AG20443 (cell line): ENCODE measurements at regions not wholly inside any gene's neighbourhood (a gene's known extent, or its start where the extent isn't known, plus 50 kb on each side); places are given as distances from the start of the nearest gene placed in this dataset.

ENCODE experiments used
- DNase-seq: peaks from one replicate; pipeline ENCODE4 v3.0.0; 2012; ENCODE audit warnings: low spot score, mixed read lengths

DNA sequence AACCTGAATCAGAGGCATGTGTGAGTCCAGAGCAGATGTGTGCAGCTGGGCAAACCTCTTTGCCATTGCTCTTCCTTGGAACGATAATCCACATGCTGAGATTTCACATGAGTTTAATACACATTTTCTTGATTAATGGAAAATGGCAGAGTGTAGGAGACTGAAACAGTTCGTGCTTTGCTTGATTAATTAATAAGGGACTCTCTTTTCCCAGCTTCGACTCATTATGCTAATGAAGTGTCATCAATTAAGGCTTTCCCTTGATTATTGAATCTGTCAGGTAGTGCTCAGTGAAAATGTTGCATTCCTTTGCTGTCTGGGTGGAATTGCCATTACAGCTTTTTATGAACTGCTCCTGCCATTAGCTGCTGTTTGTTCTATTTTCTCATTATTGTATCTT lies 487.7 kb upstream of the NOVA1 start:
- DNase-seq, result no peak

- no peak for DNase-seq
These were observed 492.9 kb upstream of the NOVA1 start for GRCh38 chr14:27090716-27091115.

GRCh38 chr14:27091973-27092372 lies 494.1 kb upstream of the NOVA1 start:
- DNase-seq, result no peak

- no peak for DNase-seq
These were observed 498.3 kb upstream of the NOVA1 start for GRCh38 chr14:27096091-27096490.

GRCh38 chr14:27098451-27098850 lies 500.6 kb upstream of the NOVA1 start:
- no peak for DNase-seq

DNA sequence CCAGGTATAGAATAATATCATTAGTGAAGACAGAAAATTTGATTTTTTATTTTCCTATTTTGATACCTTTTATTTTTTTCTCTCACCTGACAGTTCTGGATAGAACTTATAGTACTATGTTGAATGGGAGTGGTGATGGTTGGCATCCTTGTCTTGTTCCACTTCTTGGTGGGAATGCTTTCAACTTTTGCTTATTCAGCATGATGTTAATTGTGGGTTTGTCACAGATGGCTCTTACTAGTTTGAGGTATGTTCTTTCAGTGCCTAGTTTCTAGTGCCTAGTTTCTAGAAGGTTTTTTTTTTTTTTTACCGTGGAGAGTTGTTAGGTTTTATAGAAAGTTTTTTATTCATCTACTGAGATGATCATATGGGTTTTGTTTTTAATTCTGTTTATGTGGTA lies 516.3 kb upstream of the NOVA1 start:
- no peak for DNase-seq

GRCh38 chr14:27123162-27123561 lies 525.3 kb upstream of the NOVA1 start:
- DNase-seq, result no peak

DNA sequence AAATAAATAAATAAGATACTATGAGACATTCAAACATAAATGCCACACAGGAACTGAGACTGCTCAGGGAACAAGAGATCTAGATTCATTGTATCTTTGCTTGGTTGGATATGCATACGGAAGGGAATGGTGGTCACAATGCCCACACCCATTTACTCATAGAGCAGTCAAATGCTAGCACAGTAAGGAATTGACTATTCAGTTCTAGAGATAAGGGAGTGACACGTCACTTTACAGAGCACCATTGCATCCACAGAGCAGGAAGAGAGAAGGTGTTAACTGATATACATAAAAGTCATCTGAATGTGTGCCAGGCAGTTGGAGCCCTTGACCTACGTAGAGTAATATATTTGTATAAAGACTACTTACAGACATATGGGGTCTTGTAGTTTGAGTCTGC lies 530.0 kb upstream of the NOVA1 start:
- DNase-seq, result no peak

DNA sequence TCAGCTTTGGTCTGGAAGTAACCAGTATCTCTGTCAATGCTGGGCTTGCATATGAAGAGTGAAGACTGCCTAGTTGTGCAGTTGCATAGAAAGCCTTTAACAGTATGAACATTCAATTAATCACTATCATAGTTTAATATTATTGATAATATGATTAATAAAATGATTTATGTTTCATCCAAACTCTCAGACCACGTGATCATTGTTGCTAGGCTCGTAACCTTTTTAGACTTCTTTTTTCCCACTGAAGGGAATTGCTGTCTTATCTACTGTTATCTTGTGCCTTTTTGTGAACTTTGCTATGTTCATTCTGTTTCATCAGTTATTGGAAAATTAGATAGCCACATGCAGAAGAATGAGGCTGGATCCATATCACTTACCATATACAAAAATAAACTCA lies 536.4 kb upstream of the NOVA1 start:
- DNase-seq, result no peak

DNA sequence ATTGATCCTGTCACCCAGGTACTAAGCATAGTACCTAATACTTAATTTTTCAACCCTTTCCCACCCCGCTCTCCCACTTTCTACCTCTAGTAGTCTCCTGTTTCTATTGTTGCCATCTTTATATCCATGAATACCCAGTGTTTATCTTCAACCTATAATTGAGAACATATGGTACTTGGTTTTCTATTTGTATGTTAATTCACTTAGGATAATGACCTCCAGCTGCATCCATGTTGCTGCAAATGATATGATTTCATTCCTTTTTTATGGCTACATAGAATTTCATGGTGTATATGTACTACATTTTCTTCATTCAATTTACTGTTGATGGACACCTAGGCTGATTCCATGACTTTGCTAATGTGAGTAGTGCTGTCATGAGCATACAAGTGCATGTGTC lies 547.3 kb upstream of the NOVA1 start:
- no peak for DNase-seq

DNA sequence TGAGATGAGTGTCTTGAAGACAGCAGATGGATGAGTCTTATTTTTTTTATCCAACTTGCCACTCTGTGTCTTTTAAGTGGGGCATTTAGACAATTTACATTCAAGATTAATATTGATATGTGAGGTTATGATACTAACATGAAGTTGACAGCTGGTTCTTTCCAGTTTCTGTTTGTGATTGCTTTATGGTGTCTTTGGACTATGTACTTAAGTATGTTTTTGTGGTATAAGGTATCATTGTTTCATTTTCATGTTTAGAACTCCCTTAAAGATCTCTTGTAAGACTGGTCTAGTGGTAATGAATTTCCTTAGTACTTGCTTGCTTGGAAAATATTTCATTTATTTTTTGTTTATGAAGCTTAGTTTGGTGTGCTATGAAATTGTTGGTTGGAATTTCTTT lies 550.3 kb upstream of the NOVA1 start:
- no peak for DNase-seq

- no peak for DNase-seq
These were observed 566.3 kb upstream of the NOVA1 start for GRCh38 chr14:27164139-27164538.

GRCh38 chr14:27175489-27175888 lies 577.7 kb upstream of the NOVA1 start:
- no peak for DNase-seq

DNA sequence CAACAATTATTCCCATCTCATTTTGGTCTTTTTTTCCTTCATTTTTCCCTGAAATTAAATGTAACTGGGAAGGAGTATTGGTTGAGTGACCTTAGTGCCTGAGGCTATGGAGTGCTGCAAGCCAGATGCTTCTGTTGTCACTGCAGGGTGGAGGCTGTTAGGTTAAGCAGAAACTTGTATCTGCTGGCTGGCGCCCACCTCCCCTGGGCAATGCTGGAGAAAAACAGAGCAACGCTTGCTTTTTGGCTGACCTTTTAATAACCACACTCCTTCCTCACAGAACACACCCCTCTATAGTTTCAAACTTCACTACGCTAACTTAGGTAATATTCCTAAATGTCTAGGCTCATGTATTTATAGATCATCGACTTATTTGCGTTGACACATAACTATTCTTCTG lies 583.5 kb upstream of the NOVA1 start:
- DNase-seq, result no peak

- no peak for DNase-seq
These were observed 586.6 kb upstream of the NOVA1 start for GRCh38 chr14:27184427-27184826.

GRCh38 chr14:27186048-27186447 lies 588.2 kb upstream of the NOVA1 start:
- no peak for DNase-seq

GRCh38 chr14:27187136-27187535 lies 589.3 kb upstream of the NOVA1 start:
- no peak for DNase-seq

DNA sequence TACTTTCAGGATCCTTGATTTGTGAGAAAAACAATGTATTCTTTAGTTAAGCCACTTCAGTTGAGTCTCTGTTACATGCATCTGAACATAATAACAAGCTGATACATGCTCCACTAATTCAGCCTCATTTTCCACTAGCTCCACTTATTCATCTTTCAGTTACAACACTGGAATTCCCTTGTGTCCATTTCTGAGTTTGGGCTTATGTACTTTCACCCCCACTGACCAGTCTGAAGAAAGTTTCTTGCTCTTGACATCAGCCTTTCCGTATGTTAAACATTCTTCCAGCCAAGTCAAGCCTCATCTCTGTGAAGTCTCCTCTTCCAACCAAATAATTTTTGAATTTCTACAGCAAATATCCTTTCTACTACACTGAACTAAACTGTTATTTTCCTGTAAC lies 592.5 kb upstream of the NOVA1 start:
- no peak for DNase-seq

DNA sequence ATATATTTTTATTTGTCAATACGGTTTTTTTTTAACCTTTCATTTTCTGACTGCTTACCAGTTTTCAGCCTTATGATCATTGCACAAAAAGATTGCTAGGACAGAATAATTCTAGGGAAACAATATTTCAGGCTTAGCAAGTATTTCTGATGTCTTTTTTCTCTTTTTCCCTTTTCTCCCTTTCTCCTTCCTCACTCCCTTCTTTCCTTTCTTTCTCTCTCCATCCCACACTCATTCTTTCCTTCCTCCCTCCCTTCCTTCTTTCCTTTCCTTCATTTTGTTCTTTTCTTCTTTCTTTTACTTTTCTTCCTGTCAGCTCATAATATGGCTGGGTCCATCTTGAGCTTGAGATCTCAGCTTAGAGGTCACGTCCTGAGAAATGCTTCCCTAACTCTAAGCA lies 601.4 kb upstream of the NOVA1 start:
- DNase-seq, result no peak

DNA sequence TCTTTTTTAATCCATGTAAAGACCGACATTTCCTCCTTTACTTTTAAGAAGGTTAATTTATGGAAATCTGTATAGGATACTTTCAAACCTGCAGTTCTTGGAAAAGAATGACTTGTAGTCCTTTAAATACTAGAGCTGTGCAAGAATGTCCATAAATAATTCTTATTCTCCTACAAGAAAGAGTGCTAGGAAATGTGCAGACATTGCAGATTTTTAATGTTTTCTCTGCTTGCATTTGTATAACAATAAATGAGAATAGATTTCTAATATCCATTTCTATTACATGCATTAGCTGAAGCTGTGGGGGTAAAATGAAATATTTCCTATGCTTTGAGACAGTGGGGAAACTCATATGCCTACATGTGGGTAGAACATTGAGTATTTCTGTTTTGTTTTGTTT lies 607.2 kb upstream of the NOVA1 start:
- no peak for DNase-seq

DNA sequence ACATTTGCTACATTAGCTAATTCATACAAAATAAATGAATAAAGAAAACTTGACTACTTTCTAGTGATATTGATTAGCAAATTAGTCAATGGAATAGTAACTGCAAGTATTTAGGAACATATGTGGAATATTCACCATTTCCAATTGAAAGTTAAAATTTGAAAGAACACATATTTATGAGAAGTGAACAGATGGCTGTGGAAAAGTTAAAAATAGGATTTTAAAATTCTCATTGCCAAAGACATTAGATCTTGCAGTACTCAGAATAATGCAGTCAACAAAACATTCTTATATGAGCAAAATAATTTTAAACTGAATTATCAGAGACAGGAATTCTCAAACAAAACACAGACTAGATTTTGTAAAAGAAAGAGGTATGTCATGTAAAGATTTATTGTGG lies 613.9 kb upstream of the NOVA1 start:
- no peak for DNase-seq

DNA sequence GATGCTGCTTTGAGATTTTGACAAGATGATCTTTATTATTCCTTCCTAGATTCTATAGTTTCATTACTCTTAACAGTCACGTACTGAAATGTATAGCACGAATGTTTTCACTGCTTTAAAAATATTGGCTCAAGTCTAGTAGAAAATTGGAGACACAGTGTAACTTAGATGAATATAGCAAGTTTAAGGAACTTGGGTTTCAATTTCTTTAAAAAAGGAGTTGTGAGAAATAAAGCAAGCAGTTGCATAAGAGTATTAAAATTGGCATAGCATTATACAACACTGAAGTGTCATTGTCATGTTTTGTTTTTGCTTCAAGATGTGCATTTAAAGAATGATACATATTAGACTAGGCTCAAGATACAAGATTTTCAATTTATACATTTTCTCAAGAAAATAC lies 624.8 kb upstream of the NOVA1 start:
- DNase-seq, result no peak

DNA sequence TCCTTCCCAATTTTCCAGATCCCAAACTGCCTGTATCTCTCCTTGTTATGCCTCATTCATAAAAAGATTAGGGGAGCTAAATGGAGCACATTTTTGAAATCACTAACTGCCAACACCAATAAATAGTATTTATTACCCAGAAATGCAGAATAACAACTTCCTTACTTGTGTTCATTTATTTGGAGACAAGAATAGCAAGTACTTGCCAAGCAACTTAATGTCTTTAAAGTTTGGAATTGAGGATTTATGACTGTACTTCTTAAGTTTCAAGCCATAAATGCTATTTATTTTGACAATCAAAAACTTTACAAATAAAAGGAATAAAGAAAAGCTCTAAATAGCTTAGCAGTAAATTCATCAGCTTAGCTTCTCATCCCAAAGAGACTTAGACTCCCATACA lies 626.1 kb upstream of the NOVA1 start:
- DNase-seq, result no peak

GRCh38 chr14:27228053-27228452 lies 630.2 kb upstream of the NOVA1 start:
- no peak for DNase-seq

GRCh38 chr14:27234331-27234730 lies 636.5 kb upstream of the NOVA1 start:
- no peak for DNase-seq
